T47D (cell line): ENCODE measurements at regions not wholly inside any gene's neighbourhood (a gene's known extent, or its start where the extent isn't known, plus 50 kb on each side); places are given as distances from the start of the nearest gene placed in this dataset.

Experiments used
- DNase-seq, 2 experiments: peaks; one replicate each; pipeline versions ENCODE4 v3.0.0 to v3.0.0-alpha.2; 2011 to 2012; ENCODE audit warnings: low read depth in 1 of 2, low spot score in 1 of 2
- JUND ChIP-seq: IDR thresholded peaks from 2 replicates; pipeline ENCODE4 v1.6.1; 2012; ENCODE audit warnings: low read depth
- in situ Hi-C: cut with HindIII; loops from 2 replicates; pipeline ENCODE4 v1.10.0; 2016; ENCODE audit warnings: low sequenced_read_pairs, low pct_unique_long_range_greater_than_20kb

DNA sequence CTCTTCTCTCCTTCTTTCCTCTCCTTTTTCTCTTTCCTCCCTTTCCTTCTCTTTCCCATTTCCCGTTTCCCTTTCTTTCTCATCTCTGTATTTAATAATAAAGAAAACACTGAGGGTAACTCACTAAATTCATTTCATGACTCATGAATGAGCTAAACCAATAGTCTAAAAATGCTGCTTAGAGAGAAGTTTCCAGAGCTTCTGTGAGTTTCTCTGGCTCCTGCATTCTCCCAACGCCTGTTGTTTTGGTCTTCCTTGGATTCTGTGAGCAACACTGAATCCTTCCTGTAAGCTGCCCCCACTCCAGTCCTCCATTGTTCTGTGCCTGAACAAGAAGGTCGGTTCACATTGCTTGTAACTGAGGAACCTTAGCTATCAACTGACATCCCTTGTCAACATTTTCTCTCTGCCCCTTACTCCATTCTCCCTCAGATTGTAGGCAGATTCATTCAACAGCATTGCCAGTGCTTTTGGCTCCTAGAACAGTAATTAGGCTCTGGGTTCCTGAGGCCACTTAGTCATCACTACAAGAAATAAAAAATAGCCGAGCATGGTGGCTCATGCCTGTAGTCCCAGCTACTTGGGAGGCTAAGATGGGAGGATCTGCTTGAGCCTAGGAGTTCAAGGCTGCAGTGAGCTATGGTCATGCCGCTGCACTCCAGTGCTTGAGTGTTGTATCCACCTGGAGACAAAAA is 237.7 kb upstream of the KLF4 start:
- TF ChIP-seq JUND: no peak
- DNase-seq: no peak
- in situ Hi-C loops: no loop called here

- no peak for TF ChIP-seq JUND
- no peak for DNase-seq
- in situ Hi-C loops: no loop called here
Measured at GRCh38 chr9:107723015-107723414, 233.4 kb upstream of the KLF4 start.

GRCh38 chr9:107721705-107722245 is 232.2 kb upstream of the KLF4 start:
- no peak for DNase-seq
- TF ChIP-seq JUND: no peak

DNA sequence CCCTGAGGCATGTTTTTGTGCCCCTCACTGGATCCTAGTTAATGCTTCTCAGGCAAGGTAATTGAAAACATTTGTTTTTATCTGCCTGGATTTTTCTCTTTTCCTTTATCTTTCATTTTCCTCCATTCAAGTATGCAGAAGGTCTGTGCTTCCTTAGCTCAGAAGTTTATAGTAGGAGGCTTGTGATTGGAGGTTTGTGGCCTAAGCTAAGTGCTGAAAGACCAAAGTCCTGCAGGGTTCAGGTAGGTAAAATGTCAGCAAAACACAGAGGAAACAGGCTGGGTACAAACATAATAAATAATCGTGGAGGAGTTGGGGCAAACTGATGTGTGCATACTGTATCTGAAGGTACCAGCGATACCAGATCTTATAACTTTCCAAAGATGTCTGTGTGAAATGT is 230.9 kb upstream of the KLF4 start:
- TF ChIP-seq JUND: no peak
- DNase-seq: no peak
- in situ Hi-C loops: no loop called here

More at GRCh38 chr9:107721705-107722245, 232.2 kb upstream of the KLF4 start:
- in situ Hi-C loops: no loop called here

GRCh38 chr9:107717529-107718314 is 228.2 kb upstream of the KLF4 start:
- in situ Hi-C loops: no loop called here
- no peak for TF ChIP-seq JUND
- DNase-seq: no peak

GRCh38 chr9:107715740-107716139 is 226.2 kb upstream of the KLF4 start:
- TF ChIP-seq JUND: no peak
- DNase-seq: no peak
- in situ Hi-C loops: no loop called here

- no peak for TF ChIP-seq JUND
- in situ Hi-C loops: no loop called here
- DNase-seq: no peak
Measured at GRCh38 chr9:107713470-107713869, 223.9 kb upstream of the KLF4 start.

- TF ChIP-seq JUND: no peak
- DNase-seq: no peak
- in situ Hi-C loops: no loop called here
Measured at GRCh38 chr9:107712390-107712789, 222.8 kb upstream of the KLF4 start.

DNA sequence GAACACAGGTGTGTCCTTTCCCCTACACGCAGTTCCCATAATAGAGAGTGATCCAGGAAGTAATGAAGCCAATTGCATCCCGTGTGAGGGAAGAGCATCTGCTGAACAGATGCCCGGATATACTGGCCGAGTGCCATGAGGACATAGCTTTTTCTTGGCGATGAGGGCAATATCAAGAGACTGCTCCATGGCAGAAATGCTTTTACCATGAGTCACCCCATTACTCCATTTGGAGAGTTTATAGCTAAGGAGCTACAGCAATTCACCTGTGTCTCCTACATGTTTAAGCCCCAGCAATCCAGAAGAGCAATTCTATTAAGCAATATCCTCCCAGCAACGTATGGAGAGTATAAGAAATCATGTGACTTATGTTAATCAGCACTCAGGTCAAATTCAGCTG is 222.0 kb upstream of the KLF4 start:
- TF ChIP-seq JUND: no peak
- DNase-seq: peak in 1 of 2 experiments; percentile 20
- in situ Hi-C loops: no loop called here

GRCh38 chr9:107710953-107711352 is 221.4 kb upstream of the KLF4 start:
- no peak for TF ChIP-seq JUND
- in situ Hi-C loops: no loop called here
- no peak for DNase-seq

- TF ChIP-seq JUND: no peak
- DNase-seq: no peak
- in situ Hi-C loops: no loop called here
Measured at GRCh38 chr9:107710546-107710945, 221.0 kb upstream of the KLF4 start.

DNA sequence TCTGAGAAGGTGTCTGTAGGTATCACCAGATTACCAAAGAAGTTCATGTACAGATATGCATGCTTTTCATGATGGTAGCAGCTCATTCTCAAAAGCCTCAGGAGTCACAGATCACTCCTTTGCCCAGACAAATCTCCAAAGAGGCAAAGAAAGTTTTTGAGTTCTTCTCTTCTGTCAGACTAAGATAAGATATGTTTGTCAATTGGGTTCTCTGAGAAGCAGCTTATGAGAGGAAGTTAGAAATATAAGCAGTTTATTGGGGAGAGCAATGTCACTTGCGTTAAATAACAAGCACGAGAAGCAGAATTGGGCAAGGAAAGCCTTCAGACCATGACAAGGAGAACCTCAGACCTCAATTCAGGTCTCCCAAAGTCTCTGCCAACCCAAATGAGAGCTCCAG is 219.2 kb upstream of the KLF4 start:
- TF ChIP-seq JUND: no peak
- in situ Hi-C loops: no loop called here
- DNase-seq: no peak

- no peak for DNase-seq
- in situ Hi-C loops: no loop called here
- TF ChIP-seq JUND: no peak
Measured at GRCh38 chr9:107707915-107708441, 218.4 kb upstream of the KLF4 start.
